ENCODE measurements at regions not wholly inside any gene's neighbourhood (a gene's known extent, or its start where the extent isn't known, plus 50 kb on each side); places are given as distances from the start of the nearest gene placed in this dataset.

DNA sequence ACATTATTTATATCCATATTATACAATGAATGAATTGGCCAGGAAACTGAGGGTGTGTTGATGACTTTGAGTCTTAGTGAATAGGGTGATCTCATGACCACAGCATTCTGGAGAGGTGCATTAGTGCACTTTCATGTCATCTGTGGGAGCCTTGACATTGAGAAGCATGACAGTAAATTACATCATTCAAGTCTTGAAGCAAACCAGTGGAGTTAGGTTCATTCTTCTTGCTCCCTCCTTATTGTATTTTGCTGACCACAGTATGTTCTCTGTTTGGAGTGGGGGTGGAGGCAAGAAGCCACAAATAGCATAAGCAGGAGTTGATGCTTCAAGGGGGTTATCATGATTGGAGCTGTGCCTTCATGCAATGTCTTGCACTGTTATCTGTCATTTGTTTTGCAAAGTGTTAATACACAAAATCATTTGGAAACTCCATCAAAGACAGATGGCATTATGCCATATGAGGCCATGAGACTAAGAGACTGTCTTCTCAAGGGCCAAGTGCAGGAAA lies 680.2 kb downstream of the NYAP2 start:
- H3K27me3 Mint-ChIP-seq (ENCODE audit: low read depth) = no peaks in the 10 kb centered on the region
- no peaks in the 10 kb centered on the region for H3K4me1 Mint-ChIP-seq
- H3K9me3 Mint-ChIP-seq = peaks cover 3% of the 10 kb centered on the region
- no peak overlapping the region for H3K4me3 Mint-ChIP-seq
- no peak for DNase-seq (ENCODE audit: low spot score in 2 of 2, unreplicated experiment in 2 of 2)
- H3K36me3 Mint-ChIP-seq = no peaks in the 10 kb centered on the region
- TF ChIP-seq, protein P1, sequence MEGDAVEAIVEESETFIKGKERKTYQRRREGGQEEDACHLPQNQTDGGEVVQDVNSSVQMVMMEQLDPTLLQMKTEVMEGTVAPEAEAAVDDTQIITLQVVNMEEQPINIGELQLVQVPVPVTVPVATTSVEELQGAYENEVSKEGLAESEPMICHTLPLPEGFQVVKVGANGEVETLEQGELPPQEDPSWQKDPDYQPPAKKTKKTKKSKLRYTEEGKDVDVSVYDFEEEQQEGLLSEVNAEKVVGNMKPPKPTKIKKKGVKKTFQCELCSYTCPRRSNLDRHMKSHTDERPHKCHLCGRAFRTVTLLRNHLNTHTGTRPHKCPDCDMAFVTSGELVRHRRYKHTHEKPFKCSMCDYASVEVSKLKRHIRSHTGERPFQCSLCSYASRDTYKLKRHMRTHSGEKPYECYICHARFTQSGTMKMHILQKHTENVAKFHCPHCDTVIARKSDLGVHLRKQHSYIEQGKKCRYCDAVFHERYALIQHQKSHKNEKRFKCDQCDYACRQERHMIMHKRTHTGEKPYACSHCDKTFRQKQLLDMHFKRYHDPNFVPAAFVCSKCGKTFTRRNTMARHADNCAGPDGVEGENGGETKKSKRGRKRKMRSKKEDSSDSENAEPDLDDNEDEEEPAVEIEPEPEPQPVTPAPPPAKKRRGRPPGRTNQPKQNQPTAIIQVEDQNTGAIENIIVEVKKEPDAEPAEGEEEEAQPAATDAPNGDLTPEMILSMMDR (IDR thresholded peaks at IDR 0.05; ENCODE audit: unreplicated experiment) = no peak
- no peak overlapping the region for H3K27ac Mint-ChIP-seq

DNA sequence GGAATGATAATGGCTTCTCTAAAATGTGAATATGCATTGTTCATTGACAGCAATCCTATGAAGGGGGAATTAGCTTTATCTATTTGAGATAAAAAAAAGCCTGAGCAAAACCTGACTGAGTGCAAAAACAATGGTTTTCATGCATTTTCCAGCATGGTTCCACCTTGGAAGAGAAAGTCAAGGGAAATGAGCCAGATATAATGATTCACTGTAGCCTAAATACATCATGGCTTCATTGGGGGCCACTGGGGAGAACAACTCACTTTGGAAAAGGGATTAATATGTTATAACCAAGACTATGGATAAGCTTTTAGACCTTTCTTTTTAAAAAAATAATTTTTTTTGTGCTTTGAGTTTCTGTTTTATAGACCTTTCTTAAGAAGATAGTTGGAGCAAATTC lies 679.7 kb downstream of the NYAP2 start:
- Mint-ChIP-seq H3K9me3 (peaks cover 3% of the 10 kb centered on the region), H3K36me3 (no peaks in the 10 kb centered on the region), H3K27me3 (ENCODE audit: low read depth) (no peaks in the 10 kb centered on the region), H3K27ac (no peak overlapping the region), H3K4me3 (no peak overlapping the region), H3K4me1 (no peaks in the 10 kb centered on the region)
- TF ChIP-seq, protein P1 (IDR thresholded peaks at IDR 0.05; ENCODE audit: unreplicated experiment) = no peak
- no peak for DNase-seq (ENCODE audit: low spot score in 2 of 2, unreplicated experiment in 2 of 2)

DNA sequence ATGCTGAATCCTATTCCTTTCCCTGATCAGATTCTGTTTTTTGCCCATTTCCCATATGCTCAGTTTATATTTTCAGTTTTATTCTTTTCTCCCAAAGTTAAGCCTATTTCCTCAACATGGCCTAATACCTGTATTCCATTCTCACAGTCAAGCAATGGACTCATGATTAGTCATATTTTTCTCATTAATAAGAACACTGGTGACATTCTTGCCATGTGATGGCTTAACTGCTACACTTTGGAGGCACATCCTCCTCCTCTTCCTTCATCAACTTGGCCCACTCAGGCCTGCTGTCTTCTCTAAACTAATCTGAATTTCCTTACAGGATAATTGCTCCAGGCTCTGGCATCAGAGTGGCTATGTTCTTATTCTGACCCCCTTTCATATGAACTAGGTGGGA lies 679.2 kb downstream of the NYAP2 start:
- Mint-ChIP-seq H3K4me1 (no peaks in the 10 kb centered on the region), H3K27ac (no peak overlapping the region), H3K9me3 (peaks cover 3% of the 10 kb centered on the region), H3K4me3 (no peak overlapping the region), H3K27me3 (ENCODE audit: low read depth) (no peaks in the 10 kb centered on the region), H3K36me3 (no peaks in the 10 kb centered on the region)
- no peak for DNase-seq (ENCODE audit: low spot score in 2 of 2, unreplicated experiment in 2 of 2)
- TF ChIP-seq, protein P1 (IDR thresholded peaks at IDR 0.05; ENCODE audit: unreplicated experiment) = no peak

GRCh38 chr2:226077841-226078240 lies 678.3 kb downstream of the NYAP2 start:
- TF ChIP-seq, protein P1 (IDR thresholded peaks at IDR 0.05; ENCODE audit: unreplicated experiment) = no peak
- Mint-ChIP-seq H3K9me3 (no peaks in the 10 kb centered on the region), H3K4me3 (no peak overlapping the region), H3K4me1 (no peaks in the 10 kb centered on the region), H3K27me3 (ENCODE audit: low read depth) (no peaks in the 10 kb centered on the region), H3K36me3 (no peaks in the 10 kb centered on the region), H3K27ac (no peak overlapping the region)
- no peak for DNase-seq (ENCODE audit: low spot score in 2 of 2, unreplicated experiment in 2 of 2)

DNA sequence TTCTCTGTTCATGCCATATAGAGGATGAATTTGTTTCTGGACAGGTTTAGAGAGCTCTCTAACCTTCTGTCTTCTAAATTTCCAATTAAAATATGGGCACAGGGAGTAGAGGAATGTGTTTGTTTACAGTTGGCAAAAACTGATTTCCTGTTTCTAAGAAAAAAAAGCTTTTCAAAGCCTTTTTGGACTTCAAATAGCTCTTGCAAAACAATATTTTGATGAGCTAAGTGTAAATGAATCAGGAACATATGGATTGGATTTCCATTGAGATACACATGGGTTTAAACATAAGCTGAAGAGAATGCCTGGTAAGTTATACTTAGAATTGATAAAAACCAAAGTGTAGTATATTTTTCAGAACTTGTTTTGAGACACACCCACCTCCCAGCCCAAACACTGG lies 677.5 kb downstream of the NYAP2 start:
- Mint-ChIP-seq H3K27ac (peak overlapping the region; percentile 17), H3K4me3 (no peak overlapping the region)
- TF ChIP-seq, protein P1 (IDR thresholded peaks at IDR 0.05; ENCODE audit: unreplicated experiment) = no peak

GRCh38 chr2:226076529-226076928 lies 677.0 kb downstream of the NYAP2 start:
- no peak for DNase-seq (ENCODE audit: low spot score in 2 of 2, unreplicated experiment in 2 of 2)
- Mint-ChIP-seq H3K27ac (no peak overlapping the region), H3K4me1 (no peaks in the 10 kb centered on the region), H3K27me3 (ENCODE audit: low read depth) (no peaks in the 10 kb centered on the region), H3K36me3 (no peaks in the 10 kb centered on the region), H3K9me3 (no peaks in the 10 kb centered on the region), H3K4me3 (no peak overlapping the region)
- TF ChIP-seq, protein P1 (IDR thresholded peaks at IDR 0.05; ENCODE audit: unreplicated experiment) = no peak

More for the DNA sequence above, 677.5 kb downstream of the NYAP2 start:
- H3K27me3 Mint-ChIP-seq (ENCODE audit: low read depth) = no peaks in the 10 kb centered on the region
- DNase-seq (ENCODE audit: low spot score in 2 of 2, unreplicated experiment in 2 of 2) = no peak
- H3K9me3 Mint-ChIP-seq = no peaks in the 10 kb centered on the region
- H3K36me3 Mint-ChIP-seq = no peaks in the 10 kb centered on the region
- no peaks in the 10 kb centered on the region for H3K4me1 Mint-ChIP-seq
